Tibial nerve (tissue), 4 donors: ENCODE measurements at regions not wholly inside any gene's neighbourhood (a gene's known extent, or its start where the extent isn't known, plus 50 kb on each side); places are given as distances from the start of the nearest gene placed in this dataset.

Experiments used
- CTCF ChIP-seq, 5 experiments: fragments of 200-600 bp in 3 of 5; fragments of 450-650 bp in 2 of 5; sonication (generic) in 3 of 5; IDR thresholded peaks; one replicate each; pipeline ENCODE4 v1.5.1; 2016 to 2019; ENCODE audit warnings: antibody characterized with exemption in 5 of 5, mild to moderate bottlenecking in 3 of 5, moderate library complexity in 2 of 5
- EP300 ChIP-seq, 2 donors: sonication (generic); formaldehyde crosslinking; IDR thresholded peaks; one replicate each; pipeline ENCODE4 v1.6.1; 2017; ENCODE audit warnings: antibody characterized with exemption in 2 of 2, mild to moderate bottlenecking in 1 of 2
- POLR2A ChIP-seq, 2 donors: fragments of 450-650 bp; IDR thresholded peaks; one replicate each; pipeline ENCODE4 v1.6.1; 2017; ENCODE audit warnings: antibody characterized with exemption in 2 of 2, mild to moderate bottlenecking in 2 of 2, moderate library complexity in 2 of 2

- no peak for TF ChIP-seq CTCF (IDR thresholded peaks at IDR 0.05)
- TF ChIP-seq POLR2A (IDR thresholded peaks at IDR 0.05) = no peak
- no peak for TF ChIP-seq EP300 (IDR thresholded peaks at IDR 0.05)
Observed at GRCh38 chr11:7154881-7155361, 66.1 kb downstream of the RBMXL2 start.
